ENCODE measurements at regions not wholly inside any gene's neighbourhood (a gene's known extent, or its start where the extent isn't known, plus 50 kb on each side); places are given as distances from the start of the nearest gene placed in this dataset.

DNA sequence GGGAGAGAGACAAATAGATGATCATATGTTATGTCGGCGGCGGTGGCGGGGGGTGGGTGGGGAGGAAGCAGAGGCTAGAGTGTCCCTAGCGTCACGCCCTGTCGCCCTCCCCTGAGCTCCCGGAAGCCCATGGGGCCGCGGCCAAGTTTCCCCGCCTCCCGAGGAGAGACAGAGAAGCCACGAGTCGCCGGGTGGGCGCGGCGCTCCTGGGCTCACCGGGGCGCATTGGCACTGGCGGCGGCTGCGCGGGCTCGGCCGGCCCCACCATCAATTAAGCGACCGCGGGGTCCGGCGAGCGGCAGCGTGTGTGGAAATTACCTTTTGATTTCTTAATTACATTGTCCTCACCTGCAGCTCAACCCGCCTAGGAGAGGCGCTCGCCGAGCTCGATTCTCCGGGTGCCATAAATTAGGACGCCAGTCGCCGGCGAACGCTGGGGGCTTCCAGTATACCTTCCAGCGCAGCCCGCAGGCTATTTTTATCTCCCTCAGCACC lies 119.9 kb upstream of the LHX5 start:
- H3K36me3 ChIP-seq: no peaks in the 10 kb centered on the region
- under 1% methylated on average over 36 of the region's 46 CpGs for WGBS
- intact Hi-C loops (cut with DNase I): no loop called here
- peaks cover 0 to 5% (median 5%) of the 10 kb centered on the region in 4 donors for H3K4me1 ChIP-seq
- H3K4me3 ChIP-seq: no peak overlapping the region
- TF ChIP-seq, protein P1, sequence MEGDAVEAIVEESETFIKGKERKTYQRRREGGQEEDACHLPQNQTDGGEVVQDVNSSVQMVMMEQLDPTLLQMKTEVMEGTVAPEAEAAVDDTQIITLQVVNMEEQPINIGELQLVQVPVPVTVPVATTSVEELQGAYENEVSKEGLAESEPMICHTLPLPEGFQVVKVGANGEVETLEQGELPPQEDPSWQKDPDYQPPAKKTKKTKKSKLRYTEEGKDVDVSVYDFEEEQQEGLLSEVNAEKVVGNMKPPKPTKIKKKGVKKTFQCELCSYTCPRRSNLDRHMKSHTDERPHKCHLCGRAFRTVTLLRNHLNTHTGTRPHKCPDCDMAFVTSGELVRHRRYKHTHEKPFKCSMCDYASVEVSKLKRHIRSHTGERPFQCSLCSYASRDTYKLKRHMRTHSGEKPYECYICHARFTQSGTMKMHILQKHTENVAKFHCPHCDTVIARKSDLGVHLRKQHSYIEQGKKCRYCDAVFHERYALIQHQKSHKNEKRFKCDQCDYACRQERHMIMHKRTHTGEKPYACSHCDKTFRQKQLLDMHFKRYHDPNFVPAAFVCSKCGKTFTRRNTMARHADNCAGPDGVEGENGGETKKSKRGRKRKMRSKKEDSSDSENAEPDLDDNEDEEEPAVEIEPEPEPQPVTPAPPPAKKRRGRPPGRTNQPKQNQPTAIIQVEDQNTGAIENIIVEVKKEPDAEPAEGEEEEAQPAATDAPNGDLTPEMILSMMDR (IDR thresholded peaks at IDR 0.05): no peak
- TF ChIP-seq POLR2A (IDR thresholded peaks at IDR 0.05; ENCODE audit: low read depth) (no peak), EP300 (IDR thresholded peaks at IDR 0.05) (no peak), POLR2AphosphoS5 (IDR thresholded peaks at IDR 0.05) (no peak)
- H3K27me3 ChIP-seq: peaks cover 0 to 87% (median 0%) of the 10 kb centered on the region in 4 donors
- H3K9me3 ChIP-seq: peaks cover 0 to 7% (median 1%) of the 10 kb centered on the region in 4 donors
- H3K27ac ChIP-seq (replicated peaks in 1 of 4): no peak overlapping the region
- DNase-seq (ENCODE audit: extremely low spot score): no peak

DNA sequence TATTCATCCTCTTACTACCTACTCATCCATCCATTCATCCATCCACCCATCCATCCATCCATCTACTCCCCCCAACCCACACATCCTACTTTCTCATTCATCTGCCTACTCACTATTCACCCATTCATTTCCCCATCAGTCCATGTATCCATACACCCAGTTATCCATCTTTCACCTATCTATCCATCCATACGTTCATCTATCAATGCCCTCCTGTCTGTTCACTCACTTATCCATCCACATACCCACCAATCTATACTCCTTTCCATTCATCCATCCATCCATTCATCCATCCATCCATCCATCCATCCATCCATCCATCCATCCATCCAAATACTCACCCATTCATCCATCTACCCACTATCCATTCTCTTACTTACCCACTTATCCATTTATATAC lies 117.8 kb upstream of the LHX5 start:
- Histone ChIP-seq H3K4me1 (peaks cover 0 to 5% (median 5%) of the 10 kb centered on the region in 4 donors), H3K4me3 (no peak overlapping the region), H3K9me3 (no peaks in the 10 kb centered on the region), H3K27me3 (peaks cover 0 to 77% (median 0%) of the 10 kb centered on the region in 4 donors), H3K27ac (replicated peaks in 1 of 4) (no peak overlapping the region), H3K36me3 (no peaks in the 10 kb centered on the region)
- DNase-seq (ENCODE audit: extremely low spot score): no peak
- intact Hi-C loops (cut with DNase I): no loop called here
- TF ChIP-seq POLR2AphosphoS5 (IDR thresholded peaks at IDR 0.05): no peak
- TF ChIP-seq EP300 (IDR thresholded peaks at IDR 0.05): no peak
- 75% methylated on average over 1 of the region's 1 CpG for WGBS

DNA sequence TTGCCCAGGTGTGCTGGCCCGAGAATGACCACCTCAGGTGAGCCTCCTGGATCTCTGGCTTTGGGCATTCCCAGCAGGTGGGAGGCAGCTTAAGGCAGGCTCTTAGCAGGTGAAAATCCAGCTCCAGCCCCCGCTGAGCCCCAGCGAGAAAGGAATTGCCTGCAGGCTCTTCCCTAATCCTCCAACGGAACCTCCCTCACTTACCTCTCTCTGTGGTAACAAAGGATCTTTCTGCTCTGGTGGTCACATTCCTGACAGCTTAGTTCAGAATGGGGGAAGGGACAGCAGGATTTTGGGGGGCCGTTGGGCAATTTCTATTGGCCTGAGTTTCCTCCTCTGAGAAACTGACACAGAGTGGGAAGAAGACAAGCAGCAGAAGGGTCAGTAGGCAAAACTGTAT lies 116.0 kb upstream of the LHX5 start:
- peaks cover 0 to 5% (median 5%) of the 10 kb centered on the region in 4 donors for H3K4me1 ChIP-seq
- no peak for DNase-seq (ENCODE audit: extremely low spot score)
- H3K4me3 ChIP-seq: no peak overlapping the region
- TF ChIP-seq POLR2AphosphoS5 (IDR thresholded peaks at IDR 0.05) (no peak), POLR2A (IDR thresholded peaks at IDR 0.05; ENCODE audit: low read depth) (no peak), EP300 (IDR thresholded peaks at IDR 0.05) (no peak)
- TF ChIP-seq, protein P1 (IDR thresholded peaks at IDR 0.05): no peak
- WGBS: 4% methylated on average over 5 of the region's 5 CpGs
- intact Hi-C loops (cut with DNase I): no loop called here
- no peaks in the 10 kb centered on the region for H3K36me3 ChIP-seq
- H3K27me3 ChIP-seq: peaks cover 0 to 72% (median 0%) of the 10 kb centered on the region in 4 donors
- H3K9me3 ChIP-seq: no peaks in the 10 kb centered on the region
- H3K27ac ChIP-seq (replicated peaks in 1 of 4): no peak overlapping the region

DNA sequence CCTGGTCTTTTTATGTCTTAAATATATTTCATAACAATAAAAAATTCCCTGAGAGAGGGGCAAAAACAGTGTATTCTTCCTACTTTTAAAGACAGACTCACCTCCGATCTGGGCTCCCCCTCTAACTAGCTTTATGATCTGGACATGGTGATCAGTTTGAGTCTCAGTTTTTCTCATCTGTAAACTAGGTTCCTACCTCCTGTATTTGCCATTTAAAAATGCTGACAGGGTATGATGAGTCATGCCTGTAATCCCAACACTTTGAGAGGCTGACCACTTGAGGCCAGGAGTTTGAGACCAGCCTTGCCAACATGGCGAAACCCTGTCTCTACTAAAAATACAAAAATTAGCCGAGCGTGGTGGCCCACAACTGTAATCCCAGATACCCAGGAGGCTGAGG lies 114.8 kb upstream of the LHX5 start:
- TF ChIP-seq EP300 (IDR thresholded peaks at IDR 0.05) (no peak), POLR2AphosphoS5 (IDR thresholded peaks at IDR 0.05) (no peak), POLR2A (IDR thresholded peaks at IDR 0.05; ENCODE audit: low read depth) (no peak)
- TF ChIP-seq, protein P1 (IDR thresholded peaks at IDR 0.05): no peak
- 93% methylated on average over 4 of the region's 4 CpGs for whole genome bisulfite sequencing
- peaks cover 0 to 12% (median 0%) of the 10 kb centered on the region in 4 donors for H3K9me3 ChIP-seq
- H3K4me1 ChIP-seq: peaks cover 0 to 2% (median 1%) of the 10 kb centered on the region in 4 donors
- no peak overlapping the region for H3K27ac ChIP-seq (replicated peaks in 1 of 4)
- intact Hi-C loops (cut with DNase I): no loop called here
- DNase-seq (ENCODE audit: extremely low spot score): no peak
- H3K36me3 ChIP-seq: no peaks in the 10 kb centered on the region
- H3K27me3 ChIP-seq: peaks cover 0 to 72% (median 0%) of the 10 kb centered on the region in 4 donors
- no peak overlapping the region for H3K4me3 ChIP-seq

DNA sequence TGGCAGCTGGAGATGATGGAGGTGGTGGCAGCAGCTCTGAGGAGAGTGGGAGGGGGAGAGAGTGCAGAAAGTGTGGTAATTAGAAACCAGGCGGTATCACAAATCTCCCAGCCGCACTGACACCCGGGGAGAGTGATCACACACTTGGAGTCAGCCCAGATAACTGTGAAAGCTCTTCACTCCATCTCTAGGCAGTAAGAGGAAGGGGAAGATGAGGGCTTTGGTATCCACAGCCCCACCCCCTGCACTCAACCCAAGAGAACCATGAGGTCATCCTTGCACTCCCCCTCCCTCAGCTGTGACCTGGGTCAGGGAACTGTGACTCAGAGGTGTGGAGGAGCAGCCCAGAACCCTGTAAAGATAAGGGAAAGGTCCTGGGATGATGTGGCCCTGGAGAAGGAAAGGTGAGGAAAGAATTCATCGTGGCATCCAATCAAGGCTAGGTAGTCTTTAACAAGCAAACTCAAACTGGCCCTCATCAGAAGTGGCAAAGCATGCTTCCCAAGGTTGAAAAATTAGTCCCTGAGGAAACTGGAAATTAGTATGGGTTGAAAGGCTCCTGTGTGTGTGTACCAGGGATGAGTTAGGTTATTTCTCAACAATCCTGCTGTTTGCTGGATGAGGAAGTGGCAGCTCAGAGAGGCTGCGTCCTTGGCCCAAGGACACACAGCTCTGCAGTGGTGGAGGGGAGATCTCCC lies 111.0 kb upstream of the LHX5 start:
- no peak for TF ChIP-seq EP300 (IDR thresholded peaks at IDR 0.05)
- no peak for TF ChIP-seq POLR2AphosphoS5 (IDR thresholded peaks at IDR 0.05)
- TF ChIP-seq POLR2A (IDR thresholded peaks at IDR 0.05; ENCODE audit: low read depth): no peak
- TF ChIP-seq, protein P1 (IDR thresholded peaks at IDR 0.05): no peak
- Histone ChIP-seq H3K4me1 (no peaks in the 10 kb centered on the region), H3K9me3 (peaks cover 0 to 29% (median 7%) of the 10 kb centered on the region in 4 donors), H3K27me3 (peaks cover 0 to 72% (median 0%) of the 10 kb centered on the region in 4 donors), H3K27ac (replicated peaks in 1 of 4) (no peak overlapping the region), H3K36me3 (no peaks in the 10 kb centered on the region), H3K4me3 (no peak overlapping the region)
- 26% methylated on average over 5 of the region's 5 CpGs for WGBS
- DNase-seq (ENCODE audit: extremely low spot score): no peak
- intact Hi-C loops (cut with DNase I): no loop called here

Data from esophagus muscularis mucosa (tissue), 4 donors.